Neural progenitor cell (in vitro differentiated cells): ENCODE measurements at regions not wholly inside any gene's neighbourhood (a gene's known extent, or its start where the extent isn't known, plus 50 kb on each side); places are given as distances from the start of the nearest gene placed in this dataset.
"Not testable (repeated sequence)": the region's sequence is repeated elsewhere in the genome, so short reads cannot be mapped to it uniquely, and the experiment has no call there.

Source experiments
- DNase-seq: peaks from one replicate; pipeline ENCODE4 v3.0.0-alpha.2; 2016; ENCODE audit warnings: low spot score
- H2AFZ ChIP-seq: fragments of 200-600 bp; sonication (generic); replicated peaks from 2 replicates; pipeline ENCODE4 v1.6.1; 2016; ENCODE audit warnings: antibody characterized with exemption
- H3F3A ChIP-seq: fragments of 200-600 bp; sonication (generic); 2 replicates; pipeline ENCODE4 v1.6.1; 2016; ENCODE audit warnings: antibody characterized with exemption, low read depth
- H3K27ac ChIP-seq: fragments of 200-600 bp; sonication (generic); 2 replicates; pipeline ENCODE4 v1.5.1; 2016; ENCODE audit warnings: mild to moderate bottlenecking
- H3K27me3 ChIP-seq: fragments of 200-600 bp; sonication (generic); 2 replicates; pipeline ENCODE4 v1.6.1; 2016; ENCODE audit warnings: mild to moderate bottlenecking, moderate library complexity
- H3K36me3 ChIP-seq: fragments of 200-600 bp; sonication (generic); 2 replicates; pipeline ENCODE4 v1.5.1; 2016
- H3K4me1 ChIP-seq: fragments of 200-600 bp; sonication (generic); 2 replicates; pipeline ENCODE4 v1.6.1; 2016; ENCODE audit warnings: mixed run types
- H3K4me2 ChIP-seq: fragments of 200-600 bp; sonication (generic); 2 replicates; pipeline ENCODE4 v1.6.1; 2016
- H3K4me3 ChIP-seq: fragments of 200-600 bp; sonication (generic); 2 replicates; pipeline ENCODE4 v1.5.1; 2016
- H3K79me2 ChIP-seq: fragments of 200-600 bp; sonication (generic); 2 replicates; pipeline ENCODE4 v1.6.1; 2016; ENCODE audit warnings: low read depth
- H3K9ac ChIP-seq: fragments of 200-600 bp; sonication (generic); 2 replicates; pipeline ENCODE4 v1.6.1; 2016
- H3K9me3 ChIP-seq: fragments of 200-600 bp; sonication (generic); 2 replicates; pipeline ENCODE4 v1.5.1; 2016; ENCODE audit warnings: low read depth
- H4K20me1 ChIP-seq: fragments of 200-600 bp; sonication (generic); 2 replicates; pipeline ENCODE4 v1.6.1; 2016; ENCODE audit warnings: low read depth
- H3K27ac Mint-ChIP-seq: 3 replicates; pipeline ENCODE4 v1.8.0; 2021; ENCODE audit warnings: mixed read lengths
- H3K27me3 Mint-ChIP-seq: 2 replicates; pipeline ENCODE4 v1.8.0; 2022; ENCODE audit warnings: low read depth, mild to moderate bottlenecking, inconsistent platforms, moderate library complexity, mixed read lengths; ENCODE audit not compliant: insufficient read depth
- H3K36me3 Mint-ChIP-seq: 3 replicates; pipeline ENCODE4 v1.8.0; 2021; ENCODE audit warnings: mixed read lengths
- H3K4me1 Mint-ChIP-seq: 3 replicates; pipeline ENCODE4 v1.8.0; 2021; ENCODE audit warnings: mixed read lengths
- H3K4me3 Mint-ChIP-seq: 3 replicates; pipeline ENCODE4 v1.8.0; 2021; ENCODE audit warnings: mild to moderate bottlenecking, moderate library complexity, mixed read lengths
- H3K9me3 Mint-ChIP-seq: 3 replicates; pipeline ENCODE4 v1.8.0; 2020; ENCODE audit warnings: mixed read lengths
- EZH2 ChIP-seq: fragments of 200-600 bp; sonication (generic); IDR thresholded peaks from 2 replicates; pipeline ENCODE4 v1.6.1; 2017; ENCODE audit warnings: antibody characterized with exemption, mild to moderate bottlenecking, moderate library complexity
- EZH2phosphoT487 ChIP-seq: fragments of 200-600 bp; sonication (generic); IDR thresholded peaks from 2 replicates; pipeline ENCODE4 v1.6.1; 2017; ENCODE audit warnings: antibody characterized with exemption
- TF ChIP-seq, protein P1 (sequence below): fragments of 200-600 bp; sonication (generic); IDR thresholded peaks from 2 replicates; pipeline ENCODE4 v1.5.1; 2017; ENCODE audit warnings: antibody characterized with exemption, mild to moderate bottlenecking

DNA sequence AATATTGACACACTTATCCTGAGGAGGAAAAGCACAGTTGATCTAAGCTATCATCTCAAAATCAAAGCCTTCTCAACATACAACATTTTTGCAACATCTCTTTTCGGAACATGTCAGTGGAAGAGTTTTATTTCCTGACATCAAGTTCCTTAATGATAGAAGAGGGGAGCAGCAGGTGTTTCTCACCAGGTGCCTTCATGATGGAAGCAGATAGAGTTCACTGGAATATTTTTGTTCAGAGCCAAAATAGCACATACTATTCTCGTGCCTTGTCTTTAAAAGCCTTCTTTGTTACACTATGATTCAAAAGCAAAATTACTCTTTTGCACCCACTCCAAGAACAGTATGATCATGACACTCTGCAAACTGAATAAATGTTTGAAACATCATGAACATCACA lies 176.9 kb upstream of the CCNG1 start:
- Mint-ChIP-seq H3K4me1 (no peaks in the 10 kb centered on the region), H3K27ac (no peak overlapping the region), H3K9me3 (no peaks in the 10 kb centered on the region), H3K4me3 (no peak overlapping the region), H3K36me3 (no peaks in the 10 kb centered on the region), H3K27me3 (peaks cover 2% of the 10 kb centered on the region)
- H3K79me2 ChIP-seq: no peaks in the 10 kb centered on the region
- no peak overlapping the region for H3K27ac ChIP-seq
- no peaks in the 10 kb centered on the region for H3F3A ChIP-seq
- no peaks in the 10 kb centered on the region for H3K36me3 ChIP-seq
- no peak overlapping the region for H3K9ac ChIP-seq
- no peaks in the 10 kb centered on the region for H3K4me1 ChIP-seq
- no peak overlapping the region for H3K4me2 ChIP-seq
- no peak overlapping the region for H3K4me3 ChIP-seq
- H2AFZ ChIP-seq: no peak overlapping the region
- no peak for DNase-seq
- no peaks in the 10 kb centered on the region for H4K20me1 ChIP-seq
- no peaks in the 10 kb centered on the region for H3K27me3 ChIP-seq
- peaks cover 3% of the 10 kb centered on the region for H3K9me3 ChIP-seq
- TF ChIP-seq EZH2phosphoT487 (no peak), EZH2 (no peak)
- TF ChIP-seq, protein P1, sequence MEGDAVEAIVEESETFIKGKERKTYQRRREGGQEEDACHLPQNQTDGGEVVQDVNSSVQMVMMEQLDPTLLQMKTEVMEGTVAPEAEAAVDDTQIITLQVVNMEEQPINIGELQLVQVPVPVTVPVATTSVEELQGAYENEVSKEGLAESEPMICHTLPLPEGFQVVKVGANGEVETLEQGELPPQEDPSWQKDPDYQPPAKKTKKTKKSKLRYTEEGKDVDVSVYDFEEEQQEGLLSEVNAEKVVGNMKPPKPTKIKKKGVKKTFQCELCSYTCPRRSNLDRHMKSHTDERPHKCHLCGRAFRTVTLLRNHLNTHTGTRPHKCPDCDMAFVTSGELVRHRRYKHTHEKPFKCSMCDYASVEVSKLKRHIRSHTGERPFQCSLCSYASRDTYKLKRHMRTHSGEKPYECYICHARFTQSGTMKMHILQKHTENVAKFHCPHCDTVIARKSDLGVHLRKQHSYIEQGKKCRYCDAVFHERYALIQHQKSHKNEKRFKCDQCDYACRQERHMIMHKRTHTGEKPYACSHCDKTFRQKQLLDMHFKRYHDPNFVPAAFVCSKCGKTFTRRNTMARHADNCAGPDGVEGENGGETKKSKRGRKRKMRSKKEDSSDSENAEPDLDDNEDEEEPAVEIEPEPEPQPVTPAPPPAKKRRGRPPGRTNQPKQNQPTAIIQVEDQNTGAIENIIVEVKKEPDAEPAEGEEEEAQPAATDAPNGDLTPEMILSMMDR: no peak

DNA sequence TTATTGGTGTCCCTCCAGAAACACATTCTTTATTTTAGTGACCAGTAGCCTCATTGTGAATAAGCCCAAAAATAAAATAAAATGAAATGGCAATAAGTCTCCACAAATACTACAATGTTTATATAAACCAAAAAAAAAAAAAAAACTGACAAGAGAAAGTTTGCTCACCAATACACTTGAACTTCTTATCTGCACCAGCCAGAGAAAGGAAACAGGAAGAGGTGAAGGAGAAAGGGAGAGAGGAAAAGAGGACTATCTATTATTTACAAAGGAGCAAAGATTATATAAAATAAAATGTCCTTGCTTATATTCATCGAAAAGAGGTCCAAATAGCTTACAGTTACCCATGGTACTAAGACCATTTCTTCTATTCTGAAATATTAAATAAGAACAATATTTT lies 176.4 kb upstream of the CCNG1 start:
- Mint-ChIP-seq H3K4me3 (no peak overlapping the region), H3K27me3 (peaks cover 2% of the 10 kb centered on the region), H3K27ac (no peak overlapping the region), H3K36me3 (no peaks in the 10 kb centered on the region), H3K4me1 (no peaks in the 10 kb centered on the region), H3K9me3 (no peaks in the 10 kb centered on the region)
- no peaks in the 10 kb centered on the region for H3K79me2 ChIP-seq
- no peak overlapping the region for H3K27ac ChIP-seq
- H2AFZ ChIP-seq: no peak overlapping the region
- H3K4me1 ChIP-seq: no peaks in the 10 kb centered on the region
- H3K27me3 ChIP-seq: no peaks in the 10 kb centered on the region
- H3K4me2 ChIP-seq: no peak overlapping the region
- H3K36me3 ChIP-seq: no peaks in the 10 kb centered on the region
- H3K9me3 ChIP-seq: peaks cover 3% of the 10 kb centered on the region
- H3F3A ChIP-seq: no peaks in the 10 kb centered on the region
- H3K9ac ChIP-seq: no peak overlapping the region
- H4K20me1 ChIP-seq: no peaks in the 10 kb centered on the region
- no peak for DNase-seq
- no peak overlapping the region for H3K4me3 ChIP-seq
- TF ChIP-seq, protein P1: no peak
- TF ChIP-seq EZH2 (no peak), EZH2phosphoT487 (no peak)

- DNase-seq: no peak
- Histone ChIP-seq H3K9me3 (peaks cover 3% of the 10 kb centered on the region), H3K4me3 (no peak overlapping the region), H4K20me1 (no peaks in the 10 kb centered on the region), H3K4me1 (no peaks in the 10 kb centered on the region), H3K9ac (no peak overlapping the region), H3K27ac (no peak overlapping the region), H3K4me2 (no peak overlapping the region), H3K36me3 (no peaks in the 10 kb centered on the region), H3F3A (no peaks in the 10 kb centered on the region), H2AFZ (no peak overlapping the region), H3K27me3 (no peaks in the 10 kb centered on the region), H3K79me2 (no peaks in the 10 kb centered on the region)
- TF ChIP-seq, protein P1: no peak
- TF ChIP-seq EZH2: no peak
- TF ChIP-seq EZH2phosphoT487: no peak
- no peak overlapping the region for H3K4me3 Mint-ChIP-seq
- H3K27ac Mint-ChIP-seq: no peak overlapping the region
- no peaks in the 10 kb centered on the region for H3K4me1 Mint-ChIP-seq
- no peaks in the 10 kb centered on the region for H3K36me3 Mint-ChIP-seq
- peaks cover 2% of the 10 kb centered on the region for H3K27me3 Mint-ChIP-seq
- H3K9me3 Mint-ChIP-seq: no peaks in the 10 kb centered on the region
Measured at GRCh38 chr5:163261647-163262269, 175.6 kb upstream of the CCNG1 start.

- H3K36me3 ChIP-seq, H2AFZ ChIP-seq, H3K9me3 ChIP-seq, H3K4me3 Mint-ChIP-seq, H3K27ac Mint-ChIP-seq, H3K36me3 Mint-ChIP-seq, H4K20me1 ChIP-seq, H3K9ac ChIP-seq, H3K79me2 ChIP-seq, H3K27me3 ChIP-seq, H3K4me3 ChIP-seq, H3K9me3 Mint-ChIP-seq, DNase-seq, H3K27me3 Mint-ChIP-seq, H3K4me2 ChIP-seq, H3K4me1 Mint-ChIP-seq, H3K27ac ChIP-seq, H3F3A ChIP-seq, H3K4me1 ChIP-seq: not testable (repeated sequence)
Measured at GRCh38 chr5:163266249-163266648, 171.1 kb upstream of the CCNG1 start.
